NCI-H1694 (cell line): ENCODE measurements at regions not wholly inside any gene's neighbourhood (a gene's known extent, or its start where the extent isn't known, plus 50 kb on each side); places are given as distances from the start of the nearest gene placed in this dataset.
A peak's percentile ranks its signal among the peaks of the same experiment; 100 is the strongest.

Source experiments
- DNase-seq: peaks from one replicate; lab custom pipeline; 2025; lab: John Stamatoyannopoulos, UW

DNA sequence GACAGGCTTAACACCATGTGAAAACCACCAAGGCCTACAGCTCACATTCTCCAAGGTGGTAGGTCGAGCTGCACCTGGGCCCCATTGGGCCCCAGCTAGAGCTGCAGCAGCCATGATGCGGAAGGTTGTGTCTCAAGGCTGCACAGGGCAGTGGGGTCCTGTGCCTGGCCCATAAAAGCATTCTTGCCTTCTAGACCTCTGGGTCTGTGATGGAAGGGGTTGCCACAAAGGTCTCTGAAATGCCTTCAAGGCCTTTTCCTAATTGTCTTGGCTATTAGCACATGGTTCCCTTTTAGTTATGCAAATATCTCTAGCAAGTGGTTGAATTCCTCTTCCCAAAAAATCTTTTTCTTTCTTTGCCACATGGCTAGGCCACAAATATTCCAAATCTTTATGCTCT lies 52.5 kb upstream of the C11orf58 start:
- no peak for DNase-seq

DNA sequence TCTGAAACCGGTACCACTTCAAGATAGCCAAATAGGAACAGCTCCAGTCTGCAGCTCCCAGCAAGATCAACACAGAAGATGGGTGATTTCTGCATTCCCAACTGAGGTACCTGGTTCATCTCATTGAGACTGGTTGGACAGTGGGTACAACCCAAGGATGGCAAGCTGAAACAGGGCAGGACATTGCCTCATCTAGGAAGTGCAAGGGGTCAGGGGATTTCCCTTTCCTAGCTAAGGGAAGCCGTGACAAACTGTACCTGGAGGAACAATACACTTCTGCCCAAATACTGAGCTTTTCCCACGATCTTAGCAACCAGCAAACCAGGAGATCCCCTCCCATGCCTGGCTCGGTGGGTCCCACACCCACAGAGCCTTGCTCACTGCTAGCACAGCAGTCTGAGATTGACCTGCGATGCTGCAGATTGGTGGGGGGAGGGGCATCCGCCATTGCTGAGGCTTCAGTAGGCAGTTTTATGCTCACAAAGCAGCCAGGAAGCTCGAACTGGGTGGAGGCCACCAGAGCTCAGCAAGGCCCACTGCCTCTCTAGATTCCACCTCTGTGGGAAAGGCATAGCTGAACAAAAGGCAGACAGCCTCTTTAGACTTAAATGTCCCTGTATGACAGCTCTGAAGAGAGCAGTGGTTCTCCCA lies 59.9 kb upstream of the C11orf58 start:
- DNase-seq: no peak

DNA sequence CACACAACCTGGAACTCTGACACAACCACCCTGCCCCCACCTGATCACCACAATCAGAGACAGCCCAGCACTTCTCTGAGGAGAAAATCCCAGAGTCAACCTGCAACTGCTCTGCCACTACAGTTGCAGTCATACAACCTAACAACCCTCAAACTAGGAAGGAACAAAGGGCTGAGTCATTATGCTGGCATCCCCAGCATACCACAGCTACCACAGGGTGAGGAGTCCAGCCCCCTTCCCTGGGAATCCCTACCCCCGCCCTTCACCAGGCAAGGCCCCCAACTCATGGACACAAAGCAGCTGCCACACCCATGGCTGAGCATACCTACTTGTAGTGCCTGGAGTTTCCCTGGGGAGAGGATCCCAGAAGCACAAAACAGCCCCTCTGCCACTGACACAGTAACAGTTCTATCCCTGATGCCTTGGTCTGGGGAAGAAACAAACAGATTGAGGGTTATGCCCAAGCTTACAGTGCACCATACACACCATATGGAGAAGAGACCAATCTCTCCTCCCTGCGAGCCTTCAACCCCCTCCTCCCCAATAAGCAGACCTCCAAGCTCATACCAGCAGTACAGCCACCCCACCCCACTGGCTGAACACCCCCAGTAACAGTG lies 68.5 kb upstream of the C11orf58 start:
- DNase-seq: no peak

DNA sequence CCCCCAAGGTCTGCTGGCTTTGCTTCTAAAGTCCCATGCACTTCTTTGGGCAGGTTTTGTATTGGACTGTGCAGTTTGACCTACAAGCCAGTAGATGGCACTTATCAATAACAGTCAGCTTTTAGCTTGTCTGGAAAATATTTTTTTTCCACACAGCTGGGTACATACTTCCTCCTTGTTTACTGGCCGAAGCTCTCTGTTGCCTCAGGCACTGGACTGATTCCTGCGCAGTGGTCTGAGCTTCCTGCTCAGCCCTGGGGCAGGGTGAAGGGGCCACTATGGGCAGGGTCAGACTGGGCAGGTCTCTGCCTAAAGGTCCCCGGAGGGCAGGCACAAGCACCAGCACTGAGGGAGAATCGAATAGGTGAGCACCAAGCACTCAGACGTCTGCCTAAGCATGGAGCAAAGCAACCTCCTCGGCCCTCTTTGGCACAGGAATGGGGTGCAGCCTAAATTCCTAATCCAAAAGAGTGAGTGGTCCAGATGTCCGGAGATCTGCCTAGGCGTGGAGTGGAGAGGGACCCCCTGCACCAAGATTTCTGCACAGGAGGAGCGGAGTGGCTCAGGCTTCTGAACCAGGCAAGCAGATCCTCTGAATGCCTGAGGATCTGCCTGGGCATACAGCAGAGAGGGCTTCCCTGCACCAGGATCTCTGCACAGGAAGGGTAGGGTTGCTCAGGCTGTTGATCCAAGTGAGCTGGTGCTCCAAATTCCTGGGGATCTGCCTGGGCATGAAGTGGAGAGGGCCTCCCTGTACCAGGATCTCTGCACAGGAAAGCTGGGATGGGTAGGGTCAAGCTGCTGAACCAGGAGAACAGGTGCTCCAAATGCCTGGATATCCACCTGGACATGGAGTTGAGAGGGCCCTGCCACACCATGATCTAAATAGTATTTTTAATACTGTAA lies 105.9 kb upstream of the C11orf58 start:
- no peak for DNase-seq

DNA sequence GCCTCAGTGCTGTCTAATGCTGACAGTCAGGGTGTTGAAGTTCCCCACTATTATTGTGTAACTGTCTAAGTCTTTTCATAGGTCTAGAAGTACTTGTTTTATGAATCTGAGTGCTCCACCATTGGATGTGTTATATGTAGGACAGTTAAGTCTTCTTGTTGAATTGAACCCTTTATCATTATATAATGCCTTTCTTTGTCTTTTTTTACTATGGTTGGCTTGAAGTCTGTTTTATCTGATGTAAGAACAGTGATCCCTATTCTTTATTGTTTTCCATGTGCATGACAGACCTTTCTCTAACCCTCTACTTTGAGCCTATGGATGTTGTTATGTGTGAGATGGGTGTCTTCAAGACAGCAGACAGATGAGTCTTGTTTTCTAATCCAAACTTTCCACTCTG lies 107.8 kb upstream of the C11orf58 start:
- no peak for DNase-seq

DNA sequence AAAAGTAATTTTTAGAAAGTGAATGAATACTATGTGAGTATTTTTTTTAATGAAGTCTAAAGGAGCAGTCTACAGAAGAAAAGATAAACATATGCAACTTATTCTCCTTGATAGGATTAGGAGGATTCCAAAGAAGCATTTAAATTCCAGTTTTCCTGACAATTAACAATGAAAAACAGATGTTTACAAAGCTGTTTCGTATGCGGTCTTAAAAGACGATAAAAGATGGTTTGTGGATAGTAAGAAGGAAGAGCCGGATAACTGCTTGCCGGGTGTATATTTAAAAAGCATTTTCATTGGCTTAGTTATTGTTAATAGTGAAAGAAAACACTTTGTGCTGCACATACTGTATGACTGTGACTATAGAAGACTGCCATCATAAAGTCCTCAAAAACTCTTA lies 120.0 kb upstream of the C11orf58 start:
- no peak for DNase-seq

DNA sequence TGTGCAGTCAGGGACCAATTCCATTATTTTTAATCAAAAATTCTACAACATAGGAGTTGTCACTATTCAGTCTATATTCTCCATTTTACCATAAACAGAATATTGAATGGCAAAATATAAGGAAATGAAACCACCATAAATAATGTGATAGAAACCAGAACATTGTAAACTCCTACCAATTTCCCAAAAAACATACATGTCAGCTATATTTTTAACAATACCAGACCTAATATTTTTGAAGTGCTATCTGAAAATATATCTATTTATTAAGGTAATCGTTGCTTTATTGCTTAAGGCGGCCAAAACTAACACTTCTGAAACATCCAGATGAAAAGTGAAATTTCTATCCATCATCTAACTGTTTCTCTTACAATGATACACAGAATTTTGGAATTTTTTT lies 123.0 kb upstream of the C11orf58 start:
- DNase-seq: no peak

DNA sequence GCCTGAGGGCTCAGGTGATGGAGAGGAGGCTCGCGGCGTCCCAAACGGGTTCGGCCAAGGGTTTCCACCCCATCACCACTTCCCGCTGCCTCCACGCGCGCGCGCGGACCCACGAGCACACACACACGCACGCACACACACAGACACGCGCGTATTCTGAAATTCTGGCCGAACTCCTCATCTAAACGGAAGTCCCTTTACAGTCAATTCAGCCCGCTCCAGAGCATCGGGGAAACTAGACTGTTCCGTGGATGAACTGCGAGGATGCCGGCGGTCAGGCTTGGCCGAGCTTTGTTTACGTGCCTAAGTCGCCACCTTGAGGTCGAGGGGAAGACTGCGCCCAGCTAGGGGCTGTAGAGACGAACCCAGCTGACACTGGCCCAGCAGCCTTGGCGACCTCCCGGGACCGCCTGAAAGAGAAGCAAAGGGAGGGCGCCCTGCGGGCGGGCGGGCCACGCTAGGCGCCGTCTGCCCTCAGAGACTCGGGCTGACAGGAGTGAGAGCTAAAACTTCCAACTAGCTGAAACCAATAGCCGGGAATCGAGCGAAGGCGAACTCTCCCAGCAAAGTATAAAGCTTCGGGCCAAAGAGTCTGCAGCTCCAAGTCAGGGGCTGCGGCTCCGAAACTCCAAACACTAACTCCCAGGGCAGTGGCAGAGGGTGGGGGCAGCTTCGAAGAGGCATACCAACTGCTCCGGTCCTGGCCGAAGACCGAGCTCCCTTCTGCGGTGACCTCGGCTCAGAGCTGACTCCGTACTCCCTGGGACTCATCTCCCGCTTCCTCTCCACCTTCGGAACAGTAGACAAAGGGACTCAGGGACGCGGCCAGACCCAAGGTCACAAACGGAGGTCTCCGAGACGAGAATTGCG lies 124.7 kb upstream of the C11orf58 start:
- DNase-seq: peak; percentile 58

DNA sequence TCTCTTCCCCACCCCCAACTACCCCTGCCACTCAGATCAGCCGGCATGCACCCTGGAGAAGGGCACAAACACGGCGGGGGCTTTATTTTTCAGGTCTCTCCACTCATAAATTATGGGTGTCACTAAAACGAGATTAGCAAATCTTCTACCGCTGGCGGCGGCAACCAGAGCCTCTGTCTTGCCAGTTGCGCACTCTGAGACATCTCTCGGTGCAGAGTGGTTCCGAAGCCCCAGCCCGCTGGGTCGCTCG lies 125.3 kb upstream of the C11orf58 start:
- no peak for DNase-seq

DNA sequence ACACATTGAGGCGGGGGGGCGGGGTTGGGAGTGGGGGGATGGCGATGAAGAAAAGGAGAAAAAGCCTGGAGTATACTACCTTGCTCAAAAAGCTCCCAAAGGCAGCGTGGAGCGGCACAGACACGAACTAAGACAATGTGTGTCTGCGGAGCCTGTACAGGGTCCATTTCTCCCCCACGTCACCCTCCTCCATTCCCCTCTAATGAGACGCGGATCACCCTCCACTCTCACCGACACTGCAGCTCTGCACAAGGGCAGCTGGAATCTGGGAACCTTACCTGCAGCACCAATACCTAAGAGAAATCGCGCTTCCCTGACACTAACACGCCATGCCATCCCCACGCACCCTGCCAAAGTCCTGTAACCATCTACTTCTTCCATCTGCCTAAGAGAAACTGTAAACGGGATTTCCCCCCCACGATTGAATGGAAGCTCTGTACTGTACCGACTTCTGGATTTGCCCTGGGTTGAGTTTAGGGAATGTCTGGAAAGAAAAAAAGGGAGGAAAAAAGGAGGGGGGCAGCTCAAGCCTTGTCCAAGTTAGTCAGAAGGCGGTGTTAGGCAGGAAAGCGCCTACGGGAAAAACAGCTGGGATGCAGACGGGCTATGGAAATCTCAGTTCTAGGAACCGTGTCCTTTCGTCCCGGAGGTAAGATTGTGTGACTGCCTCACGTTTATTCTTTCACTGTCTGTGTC lies 125.7 kb upstream of the C11orf58 start:
- no peak for DNase-seq

DNA sequence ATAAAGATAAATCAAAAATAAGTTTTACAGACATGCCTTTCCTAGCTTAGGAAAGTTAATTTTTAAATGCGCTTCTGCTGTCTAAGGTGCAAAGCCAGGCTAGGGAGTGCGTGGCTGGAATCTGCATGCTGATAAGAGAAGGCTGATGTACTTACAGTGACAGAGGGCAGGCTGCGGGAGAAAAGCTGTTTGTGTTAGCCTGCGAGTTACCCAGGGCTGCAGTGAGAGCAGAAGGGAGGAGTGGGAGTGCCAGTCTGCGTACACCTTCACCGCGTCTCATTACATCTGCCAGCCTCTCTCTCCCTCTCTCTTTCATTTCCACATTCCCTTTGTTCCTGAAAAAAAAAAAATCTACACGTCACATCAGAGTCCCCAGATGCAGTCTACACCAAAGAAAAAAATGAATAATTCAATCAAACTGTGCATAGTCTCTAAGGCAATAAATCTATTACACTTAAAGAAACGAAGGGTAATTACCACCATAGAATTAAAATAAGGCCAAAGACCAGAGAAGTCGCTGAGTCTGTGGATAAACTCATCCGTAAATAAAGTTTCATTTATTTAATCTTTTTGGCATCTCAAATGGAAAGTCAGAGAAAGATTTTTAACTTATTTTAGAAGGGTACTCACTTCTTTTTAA lies 126.4 kb upstream of the C11orf58 start:
- no peak for DNase-seq

DNA sequence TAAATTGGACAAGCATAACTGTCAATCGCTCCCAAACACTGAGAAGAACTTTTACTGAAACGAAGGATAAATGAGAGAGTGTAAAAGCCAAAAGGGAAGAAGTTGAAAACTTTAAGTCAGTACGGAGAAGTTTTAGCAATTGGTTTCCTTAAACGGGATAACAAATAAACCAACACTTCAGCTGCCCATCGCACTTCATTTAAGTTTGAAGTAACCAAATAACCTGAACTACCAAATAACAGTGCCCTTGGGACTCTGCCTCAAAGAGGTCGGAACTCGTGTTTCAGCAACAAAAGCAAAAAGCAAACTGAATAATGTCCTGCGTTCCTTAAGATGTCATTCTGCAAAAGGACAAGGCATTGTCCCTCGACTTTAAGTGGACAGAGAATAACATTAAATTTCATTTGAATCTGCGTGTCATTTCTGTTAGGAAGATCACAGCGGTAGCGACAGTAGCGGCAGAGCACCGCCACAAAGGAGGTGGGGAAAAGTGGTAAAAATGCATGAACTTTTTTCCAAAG lies 127.0 kb upstream of the C11orf58 start:
- DNase-seq: no peak

DNA sequence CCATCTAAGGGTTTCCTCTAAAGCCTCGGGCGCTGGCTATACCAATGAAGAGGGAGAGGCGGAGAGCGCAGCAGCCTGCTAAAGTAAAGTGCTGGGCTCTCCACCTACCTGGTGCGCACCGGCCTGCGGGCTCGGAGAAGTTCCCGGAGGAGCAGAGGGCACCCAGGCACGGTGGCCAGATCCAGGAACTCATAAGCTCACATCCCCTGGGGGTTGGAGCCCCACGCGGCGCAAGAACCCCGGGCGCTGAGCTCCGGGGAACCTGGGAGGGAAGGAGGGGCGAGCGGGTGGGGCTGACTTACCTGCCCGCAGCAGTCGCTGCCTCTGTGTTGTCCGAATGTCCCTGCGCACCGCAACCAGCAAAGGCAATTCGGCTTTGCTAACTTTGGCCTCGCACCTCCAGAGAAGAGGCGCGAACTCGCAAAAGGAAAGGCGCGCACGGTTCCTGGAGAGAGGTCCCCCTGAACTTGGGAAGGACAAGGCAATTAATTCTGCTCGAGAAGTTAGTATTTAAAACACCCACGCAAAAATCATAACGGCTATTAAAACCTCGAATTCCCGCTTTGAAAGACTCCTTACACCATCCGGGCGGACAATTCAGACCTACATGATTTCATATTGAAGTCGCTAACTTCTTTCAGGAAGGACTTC lies 127.6 kb upstream of the C11orf58 start:
- no peak for DNase-seq

DNA sequence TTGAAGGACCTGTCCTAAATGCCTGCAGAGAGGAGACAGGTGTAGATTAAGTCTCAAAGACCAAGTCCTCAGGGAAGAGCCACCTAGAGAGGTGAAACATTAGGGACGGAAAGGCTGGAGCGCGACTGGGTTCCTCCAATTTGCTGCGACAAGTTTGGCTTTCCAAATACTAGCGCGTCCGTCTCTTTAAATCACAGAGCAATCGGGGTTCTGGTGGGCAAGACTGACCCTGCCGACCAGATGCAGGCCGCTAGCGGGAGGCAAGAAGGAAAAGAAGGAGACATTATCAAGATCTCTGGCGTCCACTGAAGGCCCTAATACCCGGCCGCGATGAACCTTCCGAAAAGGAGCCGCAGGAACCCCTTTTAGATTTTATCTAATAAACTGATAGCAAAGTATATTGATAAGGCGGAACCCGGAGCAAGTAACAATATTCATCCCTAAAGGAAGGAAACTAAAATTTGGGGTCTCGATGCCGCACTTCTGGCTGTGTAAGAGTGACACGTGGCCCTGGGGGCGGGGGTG lies 128.2 kb upstream of the C11orf58 start:
- DNase-seq: no peak

DNA sequence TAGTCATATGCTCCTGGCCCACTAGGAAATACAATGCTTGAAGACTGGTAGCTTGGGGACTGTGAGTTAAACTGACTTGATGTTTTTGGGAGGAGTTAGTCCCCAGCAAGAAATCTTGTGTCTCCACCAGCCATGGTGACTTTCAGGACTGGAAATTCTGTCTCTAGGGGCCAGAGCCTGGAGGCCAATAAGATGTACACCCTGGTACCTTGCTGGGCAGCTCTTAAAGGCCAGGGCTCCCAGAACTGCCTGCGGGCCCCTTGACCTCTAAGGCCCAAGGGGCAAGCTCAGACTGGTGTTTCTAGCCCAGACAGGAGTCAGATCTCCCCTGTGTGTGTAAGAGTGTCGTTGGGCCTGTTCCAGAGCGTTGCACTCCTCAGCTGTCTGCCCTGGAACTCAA lies 128.7 kb upstream of the C11orf58 start:
- DNase-seq: no peak

DNA sequence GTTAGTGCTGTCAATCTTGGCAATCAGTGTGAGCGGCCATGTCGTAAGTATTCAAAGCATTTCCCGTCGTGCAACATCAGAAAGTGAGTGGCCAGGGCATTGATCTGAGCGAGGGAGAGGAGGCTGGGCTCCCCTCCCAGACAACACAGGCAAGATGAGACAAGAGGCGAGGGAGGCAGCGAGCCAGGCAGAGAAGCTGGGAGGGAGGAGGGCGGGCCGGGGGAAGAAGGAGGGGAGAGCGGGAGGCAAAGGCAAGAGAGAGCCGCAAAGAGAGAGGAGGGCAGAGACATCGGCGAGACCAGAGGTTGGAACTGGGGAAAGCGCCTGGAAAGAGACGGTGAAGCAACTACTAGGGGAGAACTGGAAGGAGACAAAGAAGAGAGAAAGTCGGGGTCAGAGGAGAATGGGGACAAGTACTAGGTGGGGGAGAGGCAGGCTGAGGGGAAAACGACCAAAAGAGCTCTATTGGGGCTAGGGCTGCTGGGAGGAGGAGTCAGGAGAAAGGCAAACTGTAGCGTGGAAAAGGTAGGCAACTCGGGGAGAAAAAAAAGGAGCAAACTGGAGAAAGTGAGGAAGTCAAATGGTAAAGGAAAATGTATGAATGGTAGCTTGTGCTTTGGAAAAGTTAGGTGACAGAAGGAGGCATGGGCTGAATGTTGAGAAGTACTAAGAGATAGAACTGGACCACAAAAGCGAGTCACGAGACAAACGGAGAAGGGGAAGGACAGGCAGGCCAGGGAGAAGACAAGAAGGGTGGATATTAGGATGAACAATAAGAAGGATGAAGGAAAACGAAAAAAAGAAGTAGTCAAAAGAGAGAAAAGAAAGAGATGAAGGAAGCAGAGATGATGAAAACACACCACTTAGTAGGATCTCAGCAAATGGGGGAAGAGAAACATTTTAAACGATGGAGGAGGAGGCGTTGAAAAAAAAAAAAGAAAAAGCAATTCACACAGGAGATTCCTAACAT lies 130.5 kb upstream of the C11orf58 start:
- DNase-seq: no peak

DNA sequence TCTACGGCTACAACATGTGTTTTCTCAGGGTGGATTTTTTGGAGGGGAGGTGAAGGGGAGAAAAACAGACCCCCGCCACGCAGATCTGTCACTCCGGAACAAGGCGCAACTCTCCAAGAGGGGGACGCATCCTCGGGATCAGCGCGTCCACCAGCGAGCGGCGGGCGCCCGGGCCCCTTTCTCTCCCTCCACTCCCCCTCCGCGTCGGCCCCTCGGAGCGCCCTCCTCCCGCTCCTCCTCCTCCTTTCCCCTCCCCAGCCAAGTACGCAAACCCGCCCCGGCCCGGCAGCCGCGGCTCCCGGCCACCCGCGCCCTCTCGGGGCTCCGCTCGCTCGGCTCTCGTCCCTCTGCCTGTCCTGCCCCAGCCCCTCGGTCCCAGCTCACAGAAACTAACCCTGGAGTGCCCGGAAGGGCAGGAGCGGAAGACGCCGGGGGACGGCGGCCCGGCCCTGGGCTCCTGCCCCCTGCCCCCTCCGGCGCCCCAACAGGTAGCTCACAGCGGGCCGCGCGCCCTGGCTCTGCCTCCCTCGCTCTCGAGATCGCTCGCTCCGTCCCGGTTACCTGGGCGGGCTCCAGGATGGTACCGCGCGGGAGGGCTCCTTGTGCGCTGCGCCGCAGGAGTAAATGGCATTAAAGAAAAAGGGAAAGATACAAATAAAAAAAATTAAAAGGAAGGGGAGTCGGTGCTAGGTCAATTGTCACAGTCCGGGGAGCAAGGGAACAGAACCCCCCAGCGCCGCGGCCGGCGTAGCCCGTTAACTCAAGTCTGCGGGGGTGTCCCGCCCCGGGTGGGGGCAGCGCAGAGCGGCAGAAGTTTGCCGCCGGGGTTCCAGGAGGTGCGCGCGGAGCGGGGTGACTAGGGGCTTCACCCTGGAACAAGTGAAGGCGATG lies 131.4 kb upstream of the C11orf58 start:
- no peak for DNase-seq
